ENCODE measurements at regions not wholly inside any gene's neighbourhood (a gene's known extent, or its start where the extent isn't known, plus 50 kb on each side); places are given as distances from the start of the nearest gene placed in this dataset.
"Not testable (repeated sequence)": the region's sequence is repeated elsewhere in the genome, so short reads cannot be mapped to it uniquely, and the experiment has no call there.

- H3K18ac ChIP-seq (ENCODE audit: low read length): no peak overlapping the region
- H3K9me3 ChIP-seq (ENCODE audit: insufficient read depth, low read depth, low read length): no peaks in the 10 kb centered on the region
- DNase-seq: no peak
- no peaks in the 10 kb centered on the region for H3K79me1 ChIP-seq (ENCODE audit: low read length)
- H4K8ac ChIP-seq (ENCODE audit: low read depth, low read length): no peak overlapping the region
- H3K4me3 ChIP-seq (ENCODE audit: low read depth, low read length): no peak overlapping the region
- H3K4me2 ChIP-seq (ENCODE audit: low read length): no peak overlapping the region
- no peak overlapping the region for H2BK5ac ChIP-seq (ENCODE audit: low read depth, low read length, poor library complexity)
- H3K9ac ChIP-seq (ENCODE audit: low read length): no peak overlapping the region
- H3K23ac ChIP-seq (ENCODE audit: low read length): no peak overlapping the region
- H2BK120ac ChIP-seq (ENCODE audit: insufficient read depth, low read length, poor library complexity): no peak overlapping the region
- no peak overlapping the region for H3K14ac ChIP-seq (ENCODE audit: low read length)
- no peak overlapping the region for H2BK12ac ChIP-seq (ENCODE audit: low read length)
- no peak overlapping the region for H4K12ac ChIP-seq (ENCODE audit: low read depth, low read length)
- no peaks in the 10 kb centered on the region for H3K27me3 ChIP-seq (ENCODE audit: insufficient read depth, low read length)
- no peaks in the 10 kb centered on the region for H3K36me3 ChIP-seq (ENCODE audit: control insufficient read depth in 1 of 2, insufficient read depth in 2 of 2, low read length in 2 of 2)
- no peak overlapping the region for H2AK5ac ChIP-seq (ENCODE audit: low read length)
- no peaks in the 10 kb centered on the region for H3K79me2 ChIP-seq (ENCODE audit: control insufficient read depth, insufficient read depth, low read length, poor library complexity)
- H2AFZ ChIP-seq (ENCODE audit: insufficient read depth, low read length, poor library complexity): no peak overlapping the region
- H3K4me1 ChIP-seq (ENCODE audit: control insufficient read depth in 1 of 2, insufficient read depth in 2 of 2, low read length in 2 of 2): no peaks in the 10 kb centered on the region
- H3K4ac ChIP-seq (ENCODE audit: low read depth, low read length): no peak overlapping the region
- no peak overlapping the region for H3K27ac ChIP-seq (ENCODE audit: low read depth, low read length)
- H4K91ac ChIP-seq (ENCODE audit: low read depth, low read length): no peak overlapping the region
Measured at GRCh38 chr14:27881063-27881462, 885.5 kb upstream of the FOXG1 start.

GRCh38 chr14:27881646-27882045 lies 884.9 kb upstream of the FOXG1 start:
- Histone ChIP-seq H4K8ac (ENCODE audit: low read depth, low read length) (no peak overlapping the region), H2AFZ (ENCODE audit: insufficient read depth, low read length, poor library complexity) (no peak overlapping the region), H3K4me1 (ENCODE audit: control insufficient read depth in 1 of 2, insufficient read depth in 2 of 2, low read length in 2 of 2) (no peaks in the 10 kb centered on the region), H3K4ac (ENCODE audit: low read depth, low read length) (no peak overlapping the region), H3K79me2 (ENCODE audit: control insufficient read depth, insufficient read depth, low read length, poor library complexity) (no peaks in the 10 kb centered on the region), H2BK120ac (ENCODE audit: insufficient read depth, low read length, poor library complexity) (no peak overlapping the region), H3K14ac (ENCODE audit: low read length) (no peak overlapping the region), H4K12ac (ENCODE audit: low read depth, low read length) (no peak overlapping the region), H2AK5ac (ENCODE audit: low read length) (no peak overlapping the region), H2BK5ac (ENCODE audit: low read depth, low read length, poor library complexity) (no peak overlapping the region), H3K9ac (ENCODE audit: low read length) (no peak overlapping the region), H2BK12ac (ENCODE audit: low read length) (no peak overlapping the region), H3K27me3 (ENCODE audit: insufficient read depth, low read length) (no peaks in the 10 kb centered on the region), H3K18ac (ENCODE audit: low read length) (no peak overlapping the region), H3K27ac (ENCODE audit: low read depth, low read length) (no peak overlapping the region), H4K91ac (ENCODE audit: low read depth, low read length) (no peak overlapping the region), H3K4me2 (ENCODE audit: low read length) (no peak overlapping the region), H3K23ac (ENCODE audit: low read length) (no peak overlapping the region), H3K36me3 (ENCODE audit: control insufficient read depth in 1 of 2, insufficient read depth in 2 of 2, low read length in 2 of 2) (no peaks in the 10 kb centered on the region), H3K79me1 (ENCODE audit: low read length) (no peaks in the 10 kb centered on the region), H3K4me3 (ENCODE audit: low read depth, low read length) (no peak overlapping the region), H3K9me3 (ENCODE audit: insufficient read depth, low read depth, low read length) (no peaks in the 10 kb centered on the region)
- DNase-seq: no peak
- WGBS (ENCODE audit: extremely low coverage, insufficient coverage, insufficient read length): no CpG with 5 or more reads among the region's 4 CpGs

GRCh38 chr14:27886256-27886655 lies 880.3 kb upstream of the FOXG1 start:
- DNase-seq: no peak
- Histone ChIP-seq H3K27me3 (ENCODE audit: insufficient read depth, low read length) (no peaks in the 10 kb centered on the region), H3K4me3 (ENCODE audit: low read depth, low read length) (no peak overlapping the region), H4K91ac (ENCODE audit: low read depth, low read length) (no peak overlapping the region), H3K4me2 (ENCODE audit: low read length) (no peak overlapping the region), H3K14ac (ENCODE audit: low read length) (no peak overlapping the region), H2AK5ac (ENCODE audit: low read length) (no peak overlapping the region), H3K4ac (ENCODE audit: low read depth, low read length) (no peak overlapping the region), H3K36me3 (ENCODE audit: control insufficient read depth in 1 of 2, insufficient read depth in 2 of 2, low read length in 2 of 2) (no peaks in the 10 kb centered on the region), H2AFZ (ENCODE audit: insufficient read depth, low read length, poor library complexity) (no peak overlapping the region), H3K79me1 (ENCODE audit: low read length) (no peaks in the 10 kb centered on the region), H4K12ac (ENCODE audit: low read depth, low read length) (no peak overlapping the region), H3K23ac (ENCODE audit: low read length) (no peak overlapping the region), H3K18ac (ENCODE audit: low read length) (no peak overlapping the region), H3K9me3 (ENCODE audit: insufficient read depth, low read depth, low read length) (no peaks in the 10 kb centered on the region), H4K8ac (ENCODE audit: low read depth, low read length) (no peak overlapping the region), H3K9ac (ENCODE audit: low read length) (no peak overlapping the region), H3K4me1 (ENCODE audit: control insufficient read depth in 1 of 2, insufficient read depth in 2 of 2, low read length in 2 of 2) (no peaks in the 10 kb centered on the region), H2BK12ac (ENCODE audit: low read length) (no peak overlapping the region), H3K79me2 (ENCODE audit: control insufficient read depth, insufficient read depth, low read length, poor library complexity) (no peaks in the 10 kb centered on the region), H2BK5ac (ENCODE audit: low read depth, low read length, poor library complexity) (no peak overlapping the region), H2BK120ac (ENCODE audit: insufficient read depth, low read length, poor library complexity) (no peak overlapping the region), H3K27ac (ENCODE audit: low read depth, low read length) (no peak overlapping the region)
- no CpG with 5 or more reads among the region's 1 CpG for WGBS (ENCODE audit: extremely low coverage, insufficient coverage, insufficient read length)

- no peak overlapping the region for H2BK12ac ChIP-seq (ENCODE audit: low read length)
- H2AFZ ChIP-seq (ENCODE audit: insufficient read depth, low read length, poor library complexity): no peak overlapping the region
- H3K79me2 ChIP-seq (ENCODE audit: control insufficient read depth, insufficient read depth, low read length, poor library complexity): no peaks in the 10 kb centered on the region
- no peaks in the 10 kb centered on the region for H3K79me1 ChIP-seq (ENCODE audit: low read length)
- no peak overlapping the region for H3K27ac ChIP-seq (ENCODE audit: low read depth, low read length)
- H3K4ac ChIP-seq (ENCODE audit: low read depth, low read length): no peak overlapping the region
- no peak overlapping the region for H3K4me2 ChIP-seq (ENCODE audit: low read length)
- DNase-seq: no peak
- H3K14ac ChIP-seq (ENCODE audit: low read length): no peak overlapping the region
- H2BK120ac ChIP-seq (ENCODE audit: insufficient read depth, low read length, poor library complexity): no peak overlapping the region
- no peak overlapping the region for H3K18ac ChIP-seq (ENCODE audit: low read length)
- H4K8ac ChIP-seq (ENCODE audit: low read depth, low read length): no peak overlapping the region
- no peak overlapping the region for H3K23ac ChIP-seq (ENCODE audit: low read length)
- no peaks in the 10 kb centered on the region for H3K4me1 ChIP-seq (ENCODE audit: control insufficient read depth in 1 of 2, insufficient read depth in 2 of 2, low read length in 2 of 2)
- no CpG with 5 or more reads among the region's 3 CpGs for WGBS (ENCODE audit: extremely low coverage, insufficient coverage, insufficient read length)
- H3K9me3 ChIP-seq (ENCODE audit: insufficient read depth, low read depth, low read length): no peaks in the 10 kb centered on the region
- H4K91ac ChIP-seq (ENCODE audit: low read depth, low read length): no peak overlapping the region
- no peak overlapping the region for H2AK5ac ChIP-seq (ENCODE audit: low read length)
- H3K27me3 ChIP-seq (ENCODE audit: insufficient read depth, low read length): no peaks in the 10 kb centered on the region
- H3K9ac ChIP-seq (ENCODE audit: low read length): no peak overlapping the region
- H3K4me3 ChIP-seq (ENCODE audit: low read depth, low read length): no peak overlapping the region
- H4K12ac ChIP-seq (ENCODE audit: low read depth, low read length): no peak overlapping the region
- no peaks in the 10 kb centered on the region for H3K36me3 ChIP-seq (ENCODE audit: control insufficient read depth in 1 of 2, insufficient read depth in 2 of 2, low read length in 2 of 2)
- H2BK5ac ChIP-seq (ENCODE audit: low read depth, low read length, poor library complexity): no peak overlapping the region
Measured at GRCh38 chr14:27890259-27890658, 876.3 kb upstream of the FOXG1 start.

- H2AFZ ChIP-seq (ENCODE audit: insufficient read depth, low read length, poor library complexity); H3K79me1 ChIP-seq (ENCODE audit: low read length); H4K12ac ChIP-seq (ENCODE audit: low read depth, low read length); H3K27me3 ChIP-seq (ENCODE audit: insufficient read depth, low read length); H2BK5ac ChIP-seq (ENCODE audit: low read depth, low read length, poor library complexity); H3K23ac ChIP-seq (ENCODE audit: low read length); H3K79me2 ChIP-seq (ENCODE audit: control insufficient read depth, insufficient read depth, low read length, poor library complexity); H3K14ac ChIP-seq (ENCODE audit: low read length); H4K8ac ChIP-seq (ENCODE audit: low read depth, low read length); H3K36me3 ChIP-seq (ENCODE audit: control insufficient read depth in 1 of 2, insufficient read depth in 2 of 2, low read length in 2 of 2); H3K9me3 ChIP-seq (ENCODE audit: insufficient read depth, low read depth, low read length); H3K9ac ChIP-seq (ENCODE audit: low read length); H3K4ac ChIP-seq (ENCODE audit: low read depth, low read length); H3K4me3 ChIP-seq (ENCODE audit: low read depth, low read length); H3K4me2 ChIP-seq (ENCODE audit: low read length); H2BK12ac ChIP-seq (ENCODE audit: low read length); DNase-seq; H2AK5ac ChIP-seq (ENCODE audit: low read length); H3K18ac ChIP-seq (ENCODE audit: low read length); H2BK120ac ChIP-seq (ENCODE audit: insufficient read depth, low read length, poor library complexity); H3K27ac ChIP-seq (ENCODE audit: low read depth, low read length); H3K4me1 ChIP-seq (ENCODE audit: control insufficient read depth in 1 of 2, insufficient read depth in 2 of 2, low read length in 2 of 2); H4K91ac ChIP-seq (ENCODE audit: low read depth, low read length): not testable (repeated sequence)
- no CpG with 5 or more reads among the region's 1 CpG for WGBS (ENCODE audit: extremely low coverage, insufficient coverage, insufficient read length)
Measured at GRCh38 chr14:27908484-27908883, 858.1 kb upstream of the FOXG1 start.
